NCI-H128 (cell line): ENCODE measurements at regions not wholly inside any gene's neighbourhood (a gene's known extent, or its start where the extent isn't known, plus 50 kb on each side); places are given as distances from the start of the nearest gene placed in this dataset.
"Not testable (repeated sequence)": the region's sequence is repeated elsewhere in the genome, so short reads cannot be mapped to it uniquely, and the experiment has no call there.

Experiments used
- DNase-seq: peaks from one replicate; lab custom pipeline; 2025; ENCODE audit not compliant: unreplicated experiment; lab: John Stamatoyannopoulos, UW

- no peak for DNase-seq
These were observed 189.1 kb upstream of the FAT3 start for GRCh38 chr11:92035488-92035887.

- DNase-seq, result not testable (repeated sequence)
These were observed 197.5 kb upstream of the FAT3 start for GRCh38 chr11:92027136-92027535.

GRCh38 chr11:92026664-92027063, 198.0 kb upstream of the FAT3 start:
- DNase-seq, result no peak

- DNase-seq, result no peak
These were observed 199.8 kb upstream of the FAT3 start for GRCh38 chr11:92024788-92025187.

- DNase-seq, result no peak
These were observed 202.1 kb upstream of the FAT3 start for GRCh38 chr11:92022499-92022898.

GRCh38 chr11:92018332-92018731, 206.3 kb upstream of the FAT3 start:
- DNase-seq, result no peak

- DNase-seq, result no peak
These were observed 216.4 kb upstream of the FAT3 start for GRCh38 chr11:92008249-92008648.

- DNase-seq, result no peak
These were observed 222.1 kb upstream of the FAT3 start for GRCh38 chr11:92002568-92002967.

GRCh38 chr11:91998481-91998880, 226.1 kb upstream of the FAT3 start:
- DNase-seq, result no peak

- DNase-seq, result no peak
These were observed 227.4 kb upstream of the FAT3 start for GRCh38 chr11:91997226-91997625.

GRCh38 chr11:91996526-91996925, 228.1 kb upstream of the FAT3 start:
- DNase-seq, result no peak

- DNase-seq, result not testable (repeated sequence)
These were observed 236.2 kb upstream of the FAT3 start for GRCh38 chr11:91988443-91988842.

GRCh38 chr11:91986218-91986617, 238.4 kb upstream of the FAT3 start:
- DNase-seq, result no peak

GRCh38 chr11:91984033-91984584, 240.5 kb upstream of the FAT3 start:
- DNase-seq, result no peak

- DNase-seq, result no peak
These were observed 242.6 kb upstream of the FAT3 start for GRCh38 chr11:91981995-91982394.

GRCh38 chr11:91979775-91980174, 244.8 kb upstream of the FAT3 start:
- DNase-seq, result no peak

- no peak for DNase-seq
These were observed 245.9 kb upstream of the FAT3 start for GRCh38 chr11:91978747-91979146.

- no peak for DNase-seq
These were observed 251.9 kb upstream of the FAT3 start for GRCh38 chr11:91972665-91973266.

GRCh38 chr11:91970624-91971023, 254.0 kb upstream of the FAT3 start:
- no peak for DNase-seq

GRCh38 chr11:91969486-91969885, 255.1 kb upstream of the FAT3 start:
- DNase-seq, result no peak

GRCh38 chr11:91967691-91968045, 256.9 kb upstream of the FAT3 start:
- DNase-seq, result no peak

GRCh38 chr11:91967026-91967690, 257.5 kb upstream of the FAT3 start:
- no peak for DNase-seq

GRCh38 chr11:91966368-91966767, 258.2 kb upstream of the FAT3 start:
- no peak for DNase-seq
